HG03066 (cell line): ENCODE measurements at regions not wholly inside any gene's neighbourhood (a gene's known extent, or its start where the extent isn't known, plus 50 kb on each side); places are given as distances from the start of the nearest gene placed in this dataset.
"Not testable (repeated sequence)": the region's sequence is repeated elsewhere in the genome, so short reads cannot be mapped to it uniquely, and the experiment has no call there.

ENCODE experiments used
- ATAC-seq: cut with Tn5 transposase; IDR thresholded peaks from one replicate; pipeline ENCODE4 v1.9.1; 2021; ENCODE audit warnings: low read depth; ENCODE audit not compliant: unreplicated experiment

GRCh38 chr13:33642374-33643065 is 175.4 kb upstream of the RFC3 start:
- no peak for ATAC-seq

GRCh38 chr13:33644581-33645543 is 173.1 kb upstream of the RFC3 start:
- ATAC-seq: no peak

GRCh38 chr13:33645591-33646554 is 172.1 kb upstream of the RFC3 start:
- ATAC-seq: no peak

- ATAC-seq: no peak
Measured at GRCh38 chr13:33649212-33649878, 168.6 kb upstream of the RFC3 start.

- ATAC-seq: no peak
Measured at GRCh38 chr13:33651766-33652165, 166.2 kb upstream of the RFC3 start.

GRCh38 chr13:33657274-33657673 is 160.7 kb upstream of the RFC3 start:
- ATAC-seq: no peak

- no peak for ATAC-seq
Measured at GRCh38 chr13:33659466-33659865, 158.5 kb upstream of the RFC3 start.

- no peak for ATAC-seq
Measured at GRCh38 chr13:33659894-33660293, 158.1 kb upstream of the RFC3 start.

GRCh38 chr13:33662392-33662791 is 155.6 kb upstream of the RFC3 start:
- ATAC-seq: no peak

GRCh38 chr13:33665626-33666175 is 152.2 kb upstream of the RFC3 start:
- ATAC-seq: no peak

GRCh38 chr13:33671560-33671959 is 146.4 kb upstream of the RFC3 start:
- ATAC-seq: no peak

- ATAC-seq: not testable (repeated sequence)
Measured at GRCh38 chr13:33672022-33672421, 145.9 kb upstream of the RFC3 start.

GRCh38 chr13:33676045-33676989 is 141.6 kb upstream of the RFC3 start:
- ATAC-seq: no peak

GRCh38 chr13:33677215-33677614 is 140.7 kb upstream of the RFC3 start:
- no peak for ATAC-seq

GRCh38 chr13:33678084-33678483 is 139.9 kb upstream of the RFC3 start:
- no peak for ATAC-seq

- ATAC-seq: peak; percentile 97
Measured at GRCh38 chr13:33678906-33679657, 138.9 kb upstream of the RFC3 start.

- ATAC-seq: no peak
Measured at GRCh38 chr13:33679658-33680012, 138.3 kb upstream of the RFC3 start.

- no peak for ATAC-seq
Measured at GRCh38 chr13:33682020-33682564, 135.9 kb upstream of the RFC3 start.
